PC-9 (cell line): ENCODE measurements at regions not wholly inside any gene's neighbourhood (a gene's known extent, or its start where the extent isn't known, plus 50 kb on each side); places are given as distances from the start of the nearest gene placed in this dataset.

ENCODE experiments used
- BruUV-seq: library from RNA; stranded (reverse); fragments of 400-500 nt; replicated peaks from 2 replicates; lab custom pipeline; 2021; lab: Mats Ljungman, UMichigan
- CTCF ChIA-PET: fragments of 300-600 bp; sonication (Branson Sonifier 250); formaldehyde crosslinking; loops from one replicate; lab custom pipeline; 2022; ENCODE audit warnings: antibody characterized with exemption; lab: Charles Lee
- POLR2A ChIA-PET: fragments of 300-600 bp; sonication (Branson Sonifier 250); formaldehyde crosslinking; loops from one replicate; lab custom pipeline; 2022; ENCODE audit warnings: antibody characterized with exemption; ENCODE audit not compliant: unreplicated experiment; lab: Charles Lee
- DNase-seq, 2 experiments: peaks; one replicate each; pipeline versions ENCODE4 v3.0.0 to v3.0.0-alpha.2; 2015 to 2022; ENCODE audit warnings: mixed read lengths in 1 of 2
- H2AFZ ChIP-seq: fragments of 200-600 bp; sonication (generic); 2 replicates; pipeline ENCODE4 v1.8.1; 2017; ENCODE audit warnings: antibody characterized with exemption
- H3F3A ChIP-seq: fragments of 200-600 bp; sonication (generic); 2 replicates; pipeline ENCODE4 v1.8.1; 2017; ENCODE audit warnings: antibody characterized with exemption, mild to moderate bottlenecking, low read depth; ENCODE audit not compliant: insufficient read depth
- H3K27ac ChIP-seq: fragments of 200-600 bp; sonication (generic); 2 replicates; pipeline ENCODE4 v1.6.1; 2016; ENCODE audit warnings: mixed run types
- H3K27me3 ChIP-seq: fragments of 200-600 bp; sonication (generic); 2 replicates; pipeline ENCODE4 v1.6.1; 2016; ENCODE audit warnings: low read depth, mixed run types; ENCODE audit not compliant: insufficient read depth
- H3K36me3 ChIP-seq: fragments of 200-600 bp; sonication (generic); 2 replicates; pipeline ENCODE4 v1.6.1; 2016; ENCODE audit warnings: low read depth, mixed run types
- H3K4me1 ChIP-seq: fragments of 200-600 bp; sonication (generic); replicated peaks from 2 replicates; pipeline ENCODE4 v1.6.1; 2016; ENCODE audit warnings: mixed run types; ENCODE audit not compliant: insufficient read depth
- H3K4me2 ChIP-seq: fragments of 200-600 bp; sonication (generic); 2 replicates; pipeline ENCODE4 v1.6.1; 2017; ENCODE audit warnings: mixed run types
- H3K4me3 ChIP-seq: fragments of 200-600 bp; sonication (generic); 2 replicates; pipeline ENCODE4 v1.6.1; 2016; ENCODE audit warnings: mixed run types
- H3K79me2 ChIP-seq: fragments of 200-600 bp; sonication (generic); 2 replicates; pipeline ENCODE4 v1.6.1; 2017; ENCODE audit warnings: low read depth, mixed run types
- H3K9me2 ChIP-seq: fragments of 200-600 bp; sonication (generic); 2 replicates; pipeline ENCODE4 v1.8.1; 2017; ENCODE audit warnings: mild to moderate bottlenecking; ENCODE audit not compliant: insufficient read depth
- H3K9me3 ChIP-seq: fragments of 200-600 bp; sonication (generic); 2 replicates; pipeline ENCODE4 v1.8.1; 2016; ENCODE audit warnings: low read depth; ENCODE audit not compliant: insufficient read depth
- H4K20me1 ChIP-seq: fragments of 200-600 bp; sonication (generic); 2 replicates; pipeline ENCODE4 v1.8.1; 2017; ENCODE audit not compliant: insufficient read depth
- CTCF ChIP-seq: fragments of 200-600 bp; sonication (generic); conservative IDR thresholded peaks from 2 replicates; pipeline ENCODE4 v1.6.1; 2017; ENCODE audit warnings: mixed run types, antibody characterized with exemption, mild to moderate bottlenecking, moderate library complexity
- EZH2 ChIP-seq: fragments of 200-600 bp; sonication (generic); IDR thresholded peaks from 2 replicates; pipeline ENCODE4 v1.8.0; 2017; ENCODE audit warnings: antibody characterized with exemption, low read depth
- intact Hi-C: fragments of 100-400 bp; cut with micrococcal nuclease; formaldehyde crosslinking; loops from one replicate; pipeline ENCODE4 v1.10.0; 2022; ENCODE audit not compliant: unreplicated experiment

- no peaks in the 10 kb centered on the region for H3F3A ChIP-seq
- CTCF ChIA-PET, result no interaction called here
- intact Hi-C loops, result no loop called here
Measured at GRCh38 chr22:48905206-48905975, 922.3 kb downstream of the BRD1 start.

GRCh38 chr22:48902983-48903650, 924.6 kb downstream of the BRD1 start:
- CTCF ChIA-PET, result no interaction called here
- no TSS peak for BruUV-seq
- Histone ChIP-seq H3K4me3 (no peak overlapping the region), H3K9me3 (no peaks in the 10 kb centered on the region), H2AFZ (no peak overlapping the region), H3K4me2 (no peak overlapping the region), H3K79me2 (no peaks in the 10 kb centered on the region), H3K36me3 (no peaks in the 10 kb centered on the region), H3K9me2 (no peaks in the 10 kb centered on the region), H3F3A (no peaks in the 10 kb centered on the region), H3K4me1 (no peaks in the 10 kb centered on the region), H3K27me3 (peaks cover 100% of the 10 kb centered on the region), H3K27ac (no peak overlapping the region), H4K20me1 (no peaks in the 10 kb centered on the region)
- TF ChIP-seq CTCF, result no peak
- no peak; the same call in 1 of the 2 replicates for TF ChIP-seq EZH2
- POLR2A ChIA-PET, result no interaction called here
- intact Hi-C loops, result no loop called here
- DNase-seq, result no peak

More at GRCh38 chr22:48905206-48905975, 922.3 kb downstream of the BRD1 start:
- Histone ChIP-seq H3K9me3 (no peaks in the 10 kb centered on the region), H3K36me3 (no peaks in the 10 kb centered on the region), H3K4me3 (no peak overlapping the region), H3K27me3 (peaks cover 96% of the 10 kb centered on the region), H3K4me1 (no peaks in the 10 kb centered on the region), H3K4me2 (no peak overlapping the region), H2AFZ (no peak overlapping the region), H3K27ac (no peak overlapping the region), H3K79me2 (no peaks in the 10 kb centered on the region), H3K9me2 (no peaks in the 10 kb centered on the region), H4K20me1 (no peaks in the 10 kb centered on the region; the same call in 1 of the 2 replicates)
- POLR2A ChIA-PET, result no interaction called here
- no peak for DNase-seq
- TF ChIP-seq EZH2 (no peak; the same call in 1 of the 2 replicates), CTCF (no peak)
- no TSS peak for BruUV-seq

GRCh38 chr22:48902001-48902869, 925.4 kb downstream of the BRD1 start:
- no peak for DNase-seq
- TF ChIP-seq CTCF (no peak), EZH2 (no peak)
- no peak overlapping the region for H3K4me3 ChIP-seq
- ChIA-PET CTCF (no interaction called here), POLR2A (no interaction called here)
- no peaks in the 10 kb centered on the region for H3F3A ChIP-seq
- no peaks in the 10 kb centered on the region for H4K20me1 ChIP-seq
- H3K36me3 ChIP-seq, result no peaks in the 10 kb centered on the region
- H3K27ac ChIP-seq, result no peak overlapping the region
- intact Hi-C loops, result no loop called here
- no TSS peak for BruUV-seq
- no peak overlapping the region for H3K4me2 ChIP-seq
- H3K79me2 ChIP-seq, result no peaks in the 10 kb centered on the region
- H3K4me1 ChIP-seq, result no peaks in the 10 kb centered on the region
- H2AFZ ChIP-seq, result no peak overlapping the region
- peaks cover 100% of the 10 kb centered on the region for H3K27me3 ChIP-seq
- H3K9me2 ChIP-seq, result no peaks in the 10 kb centered on the region
- H3K9me3 ChIP-seq, result no peaks in the 10 kb centered on the region
